Mesothelial cell of epicardium (in vitro differentiated cells): ENCODE measurements at regions not wholly inside any gene's neighbourhood (a gene's known extent, or its start where the extent isn't known, plus 50 kb on each side); places are given as distances from the start of the nearest gene placed in this dataset.
A peak's percentile ranks its signal among the peaks of the same experiment; 100 is the strongest.

Source experiments
- DNase-seq, 2 experiments: peaks; one replicate each; pipeline ENCODE4 v3.0.0; 2021; ENCODE audit warnings: low spot score in 2 of 2; ENCODE audit not compliant: unreplicated experiment in 2 of 2
- H3K27ac Mint-ChIP-seq: 2 replicates; pipeline ENCODE4 v1.8.0; 2021; ENCODE audit warnings: mixed read lengths
- H3K27me3 Mint-ChIP-seq: 2 replicates; pipeline ENCODE4 v1.8.0; 2021; ENCODE audit warnings: low read depth, mixed read lengths
- H3K36me3 Mint-ChIP-seq: 2 replicates; pipeline ENCODE4 v1.8.0; 2021; ENCODE audit warnings: mixed read lengths
- H3K4me1 Mint-ChIP-seq: 2 replicates; pipeline ENCODE4 v1.8.0; 2021; ENCODE audit warnings: mixed read lengths
- H3K4me3 Mint-ChIP-seq: 2 replicates; pipeline ENCODE4 v1.8.0; 2021; ENCODE audit warnings: mild to moderate bottlenecking, moderate library complexity, mixed read lengths
- H3K9me3 Mint-ChIP-seq: 2 replicates; pipeline ENCODE4 v1.8.0; 2021; ENCODE audit warnings: mixed read lengths
- CTCF ChIP-seq: fragments of 200-600 bp; sonication (generic); IDR thresholded peaks from one replicate; pipeline ENCODE4 v1.5.0; 2021; ENCODE audit warnings: antibody characterized with exemption; ENCODE audit not compliant: unreplicated experiment

GRCh38 chr9:28051559-28052503 lies 478.6 kb upstream of the C9orf72 start:
- no peak for TF ChIP-seq CTCF
- Mint-ChIP-seq H3K36me3 (no peaks in the 10 kb centered on the region), H3K4me3 (no peak overlapping the region), H3K4me1 (peaks cover 24% of the 10 kb centered on the region), H3K27ac (peak overlapping the region; percentile 68), H3K9me3 (no peaks in the 10 kb centered on the region), H3K27me3 (no peaks in the 10 kb centered on the region)
- no peak for DNase-seq

GRCh38 chr9:28053096-28053777 lies 480.0 kb upstream of the C9orf72 start:
- Mint-ChIP-seq H3K27me3 (no peaks in the 10 kb centered on the region), H3K27ac (peak overlapping the region; percentile 0), H3K9me3 (peaks cover 8% of the 10 kb centered on the region), H3K4me1 (peaks cover 24% of the 10 kb centered on the region), H3K4me3 (no peak overlapping the region), H3K36me3 (no peaks in the 10 kb centered on the region)
- no peak for TF ChIP-seq CTCF
- no peak for DNase-seq

- TF ChIP-seq CTCF = no peak
- H3K27me3 Mint-ChIP-seq = no peaks in the 10 kb centered on the region
- H3K36me3 Mint-ChIP-seq = peaks cover 4% of the 10 kb centered on the region
- H3K9me3 Mint-ChIP-seq = peaks cover 16% of the 10 kb centered on the region
- DNase-seq = no peak
- no peak overlapping the region for H3K4me3 Mint-ChIP-seq
- H3K27ac Mint-ChIP-seq = no peak overlapping the region
- H3K4me1 Mint-ChIP-seq = peaks cover 24% of the 10 kb centered on the region
These were observed 482.7 kb upstream of the C9orf72 start for GRCh38 chr9:28056006-28056405.

GRCh38 chr9:28056466-28056865 lies 483.2 kb upstream of the C9orf72 start:
- no peaks in the 10 kb centered on the region for H3K27me3 Mint-ChIP-seq
- no peak for DNase-seq
- no peak for TF ChIP-seq CTCF
- peaks cover 21% of the 10 kb centered on the region for H3K4me1 Mint-ChIP-seq
- peaks cover 4% of the 10 kb centered on the region for H3K36me3 Mint-ChIP-seq
- H3K9me3 Mint-ChIP-seq = peaks cover 16% of the 10 kb centered on the region
- H3K4me3 Mint-ChIP-seq = no peak overlapping the region
- no peak overlapping the region for H3K27ac Mint-ChIP-seq

GRCh38 chr9:28059192-28059591 lies 485.9 kb upstream of the C9orf72 start:
- Mint-ChIP-seq H3K4me3 (no peak overlapping the region), H3K27ac (no peak overlapping the region), H3K9me3 (peaks cover 16% of the 10 kb centered on the region), H3K27me3 (no peaks in the 10 kb centered on the region), H3K36me3 (peaks cover 4% of the 10 kb centered on the region), H3K4me1 (no peaks in the 10 kb centered on the region)
- DNase-seq = no peak
- no peak for TF ChIP-seq CTCF
